Prostate gland (tissue), 2 donors: ENCODE measurements at regions not wholly inside any gene's neighbourhood (a gene's known extent, or its start where the extent isn't known, plus 50 kb on each side); places are given as distances from the start of the nearest gene placed in this dataset.

Experiments used
- POLR2A ChIP-seq: fragments of 450-650 bp; IDR thresholded peaks from one replicate; pipeline ENCODE4 v1.6.1; 2016; ENCODE audit warnings: antibody characterized with exemption, mild to moderate bottlenecking
- POLR2AphosphoS5 ChIP-seq: sonication (generic); formaldehyde crosslinking; IDR thresholded peaks from one replicate; pipeline ENCODE4 v1.6.1; 2017; ENCODE audit warnings: antibody characterized with exemption
- TF ChIP-seq, protein P1 (sequence below), 4 experiments: fragments of 200-600 bp in 2 of 4; fragments of 450-650 bp in 2 of 4; sonication (generic) in 2 of 4; IDR thresholded peaks; 1 replicate in 3 of 4; 2 replicates in 1 of 4; pipeline ENCODE4 v1.5.1; 2016 to 2019; ENCODE audit warnings: antibody characterized with exemption in 4 of 4, mild to moderate bottlenecking in 2 of 4, moderate library complexity in 2 of 4

DNA sequence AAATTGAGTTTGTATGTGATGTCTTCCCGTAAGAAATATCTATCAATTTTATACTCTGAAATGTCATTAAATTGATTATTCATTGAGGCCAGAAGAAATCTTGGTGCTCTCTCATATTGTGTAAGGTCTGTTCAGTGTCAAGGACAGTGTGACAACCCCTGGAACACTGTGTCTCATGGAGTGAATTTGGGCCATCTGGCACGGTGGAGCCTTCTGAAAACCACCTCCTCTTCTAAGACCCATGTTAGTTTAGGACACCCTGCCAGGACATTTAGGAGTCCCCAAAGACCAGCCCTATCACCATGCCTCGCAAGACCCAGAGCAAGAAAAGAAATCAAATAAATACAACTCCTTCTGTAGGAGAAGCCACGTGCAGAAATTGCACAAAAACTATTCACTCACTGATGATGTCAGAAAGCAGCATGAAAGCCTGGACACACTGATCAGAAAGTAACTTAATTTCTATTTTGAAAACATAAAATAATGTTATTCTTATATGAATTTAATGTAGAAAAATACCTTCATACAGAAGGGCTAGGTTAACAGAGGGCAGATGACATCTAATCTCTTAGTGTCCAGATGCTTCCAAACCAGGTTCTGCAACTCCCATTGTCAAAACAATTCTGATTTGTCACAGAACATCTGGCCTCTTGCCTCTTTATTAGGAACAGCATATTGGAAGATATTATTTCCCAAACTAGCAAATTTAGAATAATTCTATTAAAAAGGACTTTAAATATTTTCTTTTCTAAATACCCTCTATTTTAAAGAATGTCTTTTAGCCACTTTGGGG lies 298.8 kb downstream of the NR2F1-AS1 start:
- TF ChIP-seq POLR2AphosphoS5 (no peak), POLR2A (no peak)
- TF ChIP-seq, protein P1, sequence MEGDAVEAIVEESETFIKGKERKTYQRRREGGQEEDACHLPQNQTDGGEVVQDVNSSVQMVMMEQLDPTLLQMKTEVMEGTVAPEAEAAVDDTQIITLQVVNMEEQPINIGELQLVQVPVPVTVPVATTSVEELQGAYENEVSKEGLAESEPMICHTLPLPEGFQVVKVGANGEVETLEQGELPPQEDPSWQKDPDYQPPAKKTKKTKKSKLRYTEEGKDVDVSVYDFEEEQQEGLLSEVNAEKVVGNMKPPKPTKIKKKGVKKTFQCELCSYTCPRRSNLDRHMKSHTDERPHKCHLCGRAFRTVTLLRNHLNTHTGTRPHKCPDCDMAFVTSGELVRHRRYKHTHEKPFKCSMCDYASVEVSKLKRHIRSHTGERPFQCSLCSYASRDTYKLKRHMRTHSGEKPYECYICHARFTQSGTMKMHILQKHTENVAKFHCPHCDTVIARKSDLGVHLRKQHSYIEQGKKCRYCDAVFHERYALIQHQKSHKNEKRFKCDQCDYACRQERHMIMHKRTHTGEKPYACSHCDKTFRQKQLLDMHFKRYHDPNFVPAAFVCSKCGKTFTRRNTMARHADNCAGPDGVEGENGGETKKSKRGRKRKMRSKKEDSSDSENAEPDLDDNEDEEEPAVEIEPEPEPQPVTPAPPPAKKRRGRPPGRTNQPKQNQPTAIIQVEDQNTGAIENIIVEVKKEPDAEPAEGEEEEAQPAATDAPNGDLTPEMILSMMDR (IDR thresholded peaks at IDR 0.05), result no peak
